Fibroblast of skin of scalp (primary cell): ENCODE measurements at regions not wholly inside any gene's neighbourhood (a gene's known extent, or its start where the extent isn't known, plus 50 kb on each side); places are given as distances from the start of the nearest gene placed in this dataset.

Experiments used
- DNase-seq: peaks from one replicate; pipeline ENCODE4 v3.0.0-alpha.2; 2013

DNA sequence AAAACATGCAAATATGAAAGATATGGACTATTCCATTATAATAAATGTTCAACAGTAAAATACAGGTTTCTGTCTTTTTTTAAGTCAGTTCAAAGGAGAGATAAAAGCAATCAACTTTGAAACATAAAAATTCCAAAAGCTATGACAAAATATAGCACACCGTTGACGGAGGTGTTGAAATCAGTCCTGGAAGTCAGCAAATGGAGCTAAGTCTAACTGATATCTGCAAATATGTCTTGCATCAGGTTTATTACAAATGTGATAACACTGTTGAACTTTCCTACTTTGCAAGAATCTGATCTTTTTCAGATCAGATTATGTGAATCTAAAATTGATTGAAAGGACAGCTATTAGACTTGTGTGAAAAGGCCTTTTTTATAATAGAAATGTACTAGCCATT is 300.7 kb downstream of the SHOX2 start:
- no peak for DNase-seq

GRCh38 chr3:157794771-157795170 is 291.6 kb upstream of the VEPH1 start:
- peak; percentile 67 for DNase-seq

DNA sequence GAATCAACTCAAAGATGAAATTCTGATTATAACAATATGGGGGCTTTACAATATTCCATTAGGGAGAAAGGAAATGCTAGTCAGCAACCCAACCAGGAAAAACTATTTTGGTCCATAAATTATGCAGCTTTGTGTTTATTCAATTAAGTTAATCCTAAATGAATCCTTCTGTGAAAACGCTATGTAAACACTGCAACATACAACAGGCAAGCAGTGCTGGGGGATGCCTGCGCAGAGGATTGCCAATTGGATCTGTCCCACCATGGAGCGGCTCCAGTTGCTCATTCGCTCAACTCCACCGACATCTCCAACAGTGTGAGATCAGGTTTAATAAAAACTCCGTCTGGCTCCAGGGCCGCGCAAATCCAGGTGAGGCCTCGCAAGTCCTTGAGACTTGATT is 290.5 kb upstream of the VEPH1 start:
- peak; percentile 14 for DNase-seq

GRCh38 chr3:157789162-157789561 is 285.9 kb upstream of the VEPH1 start:
- DNase-seq: no peak

DNA sequence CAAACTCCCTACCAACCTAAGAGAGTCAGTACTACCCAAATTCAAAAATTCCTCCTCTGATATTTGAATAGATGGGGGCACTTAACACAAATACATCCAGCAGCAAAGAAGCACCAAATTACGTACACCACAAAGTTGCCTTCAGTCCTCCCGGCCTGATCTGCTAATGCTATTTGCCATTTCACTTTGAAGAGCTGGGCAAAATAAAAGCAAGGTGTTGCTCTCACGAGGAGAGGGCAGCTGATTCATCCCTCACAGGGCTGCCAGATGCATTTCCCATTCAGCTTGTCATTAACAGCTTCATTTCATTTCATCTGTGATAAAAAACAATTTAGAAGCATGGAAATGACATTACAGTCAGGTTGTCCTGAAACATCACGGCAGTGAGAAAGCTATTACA is 283.4 kb upstream of the VEPH1 start:
- peak; percentile 40 for DNase-seq

- DNase-seq: peak; percentile 95
Observed at GRCh38 chr3:157786211-157786610, 283.0 kb upstream of the VEPH1 start.

GRCh38 chr3:157785102-157785826 is 282.0 kb upstream of the VEPH1 start:
- DNase-seq: peak; percentile 84

DNA sequence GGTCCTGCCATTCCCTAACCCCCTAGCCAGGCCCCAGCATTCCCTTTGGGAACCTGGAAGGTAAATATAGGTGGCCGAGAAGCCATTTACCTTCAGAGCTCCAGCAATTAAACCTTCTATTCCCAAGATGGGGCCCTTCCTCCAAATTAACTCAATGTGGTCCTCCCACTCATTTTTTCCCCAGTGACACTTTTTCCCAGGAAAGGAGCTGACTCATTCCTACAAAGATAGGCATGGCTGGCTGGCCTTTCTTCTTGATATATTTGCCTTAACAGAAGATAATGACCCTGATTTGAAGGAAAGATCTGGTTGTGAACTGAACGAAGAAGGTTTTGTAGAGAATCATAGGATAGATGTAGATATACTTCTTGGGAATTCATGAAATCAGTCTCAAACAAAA is 279.0 kb upstream of the VEPH1 start:
- DNase-seq: peak; percentile 22

GRCh38 chr3:157776861-157777260 is 273.6 kb upstream of the VEPH1 start:
- no peak for DNase-seq

DNA sequence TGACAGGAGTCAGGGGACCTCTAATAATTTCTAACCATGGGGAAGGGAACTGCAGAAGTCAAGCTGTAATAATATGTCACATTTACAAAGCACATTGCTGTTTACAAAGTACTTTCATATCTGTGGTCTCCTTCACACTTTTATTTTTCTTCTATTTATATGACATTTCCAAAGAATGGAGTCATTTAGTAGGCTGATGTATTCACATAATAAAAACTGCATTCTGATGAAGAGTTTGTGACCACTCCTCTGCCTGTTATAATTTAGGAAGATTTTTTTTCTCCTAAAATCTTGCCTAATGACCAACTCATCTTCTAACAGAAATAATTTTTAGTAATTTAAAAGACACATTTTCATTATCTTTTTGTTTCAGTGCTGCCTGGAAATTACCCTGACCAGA is 272.2 kb upstream of the VEPH1 start:
- DNase-seq: no peak

DNA sequence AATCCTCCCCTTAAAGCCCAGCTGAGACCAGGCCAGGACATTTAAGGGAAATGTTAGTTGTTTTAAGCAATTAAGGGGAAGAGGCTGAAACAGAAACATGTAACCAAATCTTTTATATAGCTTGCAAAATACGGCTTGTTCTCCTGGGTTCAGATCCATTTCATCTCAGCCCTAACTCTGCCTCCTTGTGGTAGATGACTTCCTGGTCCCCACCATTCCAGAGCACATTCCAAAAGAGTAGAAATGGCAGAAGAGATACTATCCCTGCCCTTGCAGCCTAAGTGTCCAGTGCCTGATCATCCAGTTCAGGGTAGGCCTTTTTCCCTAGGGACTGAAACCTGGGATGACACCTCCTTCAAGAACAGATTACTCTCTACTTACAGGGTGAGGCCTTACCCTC is 266.2 kb upstream of the VEPH1 start:
- DNase-seq: no peak

DNA sequence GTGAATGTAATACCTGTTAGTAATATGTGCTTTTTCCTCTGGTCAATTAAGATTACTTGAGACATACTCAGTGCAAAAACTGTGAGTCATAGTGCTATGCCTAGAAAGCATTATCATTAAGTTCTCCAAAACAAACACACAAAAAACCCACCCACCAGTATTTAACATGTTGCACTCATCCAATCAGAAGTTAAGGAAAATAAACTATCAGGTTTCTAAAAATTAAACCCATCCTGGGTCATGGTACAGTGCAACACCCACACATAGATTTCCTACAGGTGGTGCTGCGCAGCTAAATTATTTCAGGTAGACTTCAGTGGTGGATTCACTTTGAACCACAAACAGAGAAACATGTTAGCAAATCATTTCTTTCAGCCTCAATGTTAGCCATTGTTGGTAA is 264.4 kb upstream of the VEPH1 start:
- DNase-seq: no peak

GRCh38 chr3:157763644-157764043 is 260.4 kb upstream of the VEPH1 start:
- DNase-seq: no peak

DNA sequence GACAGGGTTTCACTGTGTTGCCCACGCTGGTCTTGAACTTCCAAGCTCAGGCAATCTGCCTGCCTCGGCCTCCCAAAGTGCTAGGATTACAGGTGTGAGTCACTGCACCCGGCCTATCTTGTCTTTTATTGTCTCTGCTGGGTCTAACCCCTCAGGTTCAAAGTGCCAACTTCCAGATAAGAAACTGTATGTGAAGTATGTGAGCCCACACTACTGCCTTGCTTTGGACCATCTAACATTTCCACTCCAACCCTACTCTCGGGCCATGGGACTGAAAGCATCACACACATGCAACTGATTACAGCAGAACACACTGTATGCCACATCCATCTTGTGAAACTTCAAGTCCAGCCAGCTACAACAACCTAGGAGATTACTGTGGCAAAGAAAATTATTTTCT is 256.1 kb upstream of the VEPH1 start:
- DNase-seq: no peak

- DNase-seq: no peak
Observed at GRCh38 chr3:157755233-157755632, 252.0 kb upstream of the VEPH1 start.

DNA sequence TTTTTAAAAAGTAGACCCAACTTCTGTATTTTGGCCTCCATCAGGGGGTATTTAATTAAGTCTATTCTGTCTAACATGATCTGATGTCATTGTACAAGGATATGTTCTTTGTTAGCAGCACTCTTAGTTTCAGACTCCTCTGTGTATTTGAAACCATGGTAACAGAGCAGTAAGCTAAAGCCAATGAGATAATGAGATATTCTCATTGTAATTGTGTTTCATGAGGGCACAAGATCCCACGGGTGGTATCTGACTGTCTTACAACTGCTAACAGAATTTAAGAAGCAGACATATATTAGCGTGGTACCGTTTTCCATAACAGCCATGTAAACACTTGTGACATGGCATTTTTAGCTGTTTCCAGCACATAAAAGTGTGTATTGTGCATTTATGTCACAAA is 251.2 kb upstream of the VEPH1 start:
- DNase-seq: no peak

GRCh38 chr3:157753787-157754136 is 250.5 kb upstream of the VEPH1 start:
- no peak for DNase-seq

- DNase-seq: peak; percentile 42
Observed at GRCh38 chr3:157752956-157753786, 250.0 kb upstream of the VEPH1 start.

DNA sequence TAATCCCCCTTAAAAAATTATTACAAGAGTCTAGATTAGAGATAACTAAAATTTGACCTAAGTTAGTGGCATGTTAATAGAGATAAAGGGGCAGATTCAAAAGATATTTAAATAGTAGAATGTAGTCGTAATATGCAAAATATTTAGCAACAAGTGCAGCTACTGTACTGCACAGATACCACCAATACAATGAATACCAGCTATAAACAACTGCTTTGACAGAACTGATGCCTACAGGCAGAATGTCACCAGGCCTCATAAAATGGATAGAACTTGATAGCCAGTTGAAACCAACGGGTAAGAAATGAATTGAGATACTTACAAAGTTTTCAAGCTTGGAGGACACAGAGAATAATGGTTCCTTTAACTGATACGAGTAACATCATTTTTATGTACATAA is 249.3 kb upstream of the VEPH1 start:
- no peak for DNase-seq

GRCh38 chr3:157751386-157751785 is 248.2 kb upstream of the VEPH1 start:
- no peak for DNase-seq

- peak; percentile 35 for DNase-seq
Observed at GRCh38 chr3:157746391-157746790, 243.2 kb upstream of the VEPH1 start.

- DNase-seq: no peak
Observed at GRCh38 chr3:157741607-157742006, 238.4 kb upstream of the VEPH1 start.

DNA sequence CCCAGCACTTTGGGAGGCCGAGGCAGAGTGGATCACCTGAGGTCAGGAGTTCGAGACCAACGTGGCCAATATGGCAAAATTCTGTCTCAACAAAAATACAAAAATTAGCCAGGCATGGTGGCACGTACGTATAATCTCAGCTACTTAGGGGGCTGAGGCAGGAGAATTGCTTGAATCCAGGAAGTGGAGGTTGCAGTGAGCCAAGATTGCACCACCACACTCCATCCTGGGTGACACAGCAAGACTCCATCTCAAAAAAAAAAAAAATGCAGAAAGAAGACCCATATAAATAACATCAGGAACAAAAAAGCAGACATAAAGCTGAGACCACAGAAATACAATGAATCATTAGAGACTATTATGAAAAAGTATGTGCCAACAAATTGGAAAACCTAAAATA is 235.2 kb upstream of the VEPH1 start:
- peak; percentile 17 for DNase-seq

DNA sequence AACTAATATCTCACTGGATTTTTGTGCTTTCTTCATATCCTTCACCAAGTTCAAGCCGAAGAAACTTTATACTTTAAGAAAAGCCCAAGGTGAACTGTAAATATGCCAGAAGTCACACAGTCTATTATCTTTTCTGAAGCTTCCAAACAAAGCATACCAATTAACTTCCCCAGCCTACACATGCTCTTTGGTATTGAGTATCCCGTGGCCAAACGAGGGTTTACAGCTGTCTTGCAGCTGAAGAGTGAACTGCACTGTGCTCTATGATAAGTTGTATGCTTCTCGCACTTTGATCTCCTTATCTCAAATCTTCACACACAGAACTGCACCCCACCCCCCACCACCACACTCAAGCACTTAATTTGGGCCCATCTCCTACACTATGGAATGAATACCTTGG is 215.6 kb upstream of the VEPH1 start:
- DNase-seq: no peak
